GM21619 (cell line): ENCODE measurements at regions not wholly inside any gene's neighbourhood (a gene's known extent, or its start where the extent isn't known, plus 50 kb on each side); places are given as distances from the start of the nearest gene placed in this dataset.
A peak's percentile ranks its signal among the peaks of the same experiment; 100 is the strongest.
"Not testable (repeated sequence)": the region's sequence is repeated elsewhere in the genome, so short reads cannot be mapped to it uniquely, and the experiment has no call there.

Experiments
- ATAC-seq: cut with Tn5 transposase; IDR thresholded peaks from one replicate; pipeline ENCODE4 v1.9.1; 2021; ENCODE audit not compliant: unreplicated experiment

- not testable (repeated sequence) for ATAC-seq
These were observed 64.5 kb downstream of the SLC30A10 start for GRCh38 chr1:219863816-219864215.

- ATAC-seq: no peak
These were observed 66.0 kb downstream of the SLC30A10 start for GRCh38 chr1:219862366-219862765.

GRCh38 chr1:219858980-219859379 lies 69.4 kb downstream of the SLC30A10 start:
- ATAC-seq: no peak

- no peak for ATAC-seq
These were observed 81.0 kb downstream of the SLC30A10 start for GRCh38 chr1:219847215-219847855.

GRCh38 chr1:219839595-219839994 lies 88.8 kb downstream of the SLC30A10 start:
- ATAC-seq: not testable (repeated sequence)

- no peak for ATAC-seq
These were observed 90.4 kb downstream of the SLC30A10 start for GRCh38 chr1:219837994-219838294.

GRCh38 chr1:219837274-219837993 lies 90.9 kb downstream of the SLC30A10 start:
- peak; percentile 56 for ATAC-seq

GRCh38 chr1:219834314-219834917 lies 93.9 kb downstream of the SLC30A10 start:
- ATAC-seq: no peak

GRCh38 chr1:219833214-219833815 lies 95.0 kb downstream of the SLC30A10 start:
- no peak for ATAC-seq

- no peak for ATAC-seq
These were observed 102.1 kb downstream of the SLC30A10 start for GRCh38 chr1:219826290-219826689.

- ATAC-seq: no peak
These were observed 103.0 kb downstream of the SLC30A10 start for GRCh38 chr1:219825355-219825754.

GRCh38 chr1:219824338-219824737 lies 104.0 kb downstream of the SLC30A10 start:
- no peak for ATAC-seq

- no peak for ATAC-seq
These were observed 107.8 kb downstream of the SLC30A10 start for GRCh38 chr1:219820551-219820950.

GRCh38 chr1:219817914-219818313 lies 110.4 kb downstream of the SLC30A10 start:
- ATAC-seq: no peak

GRCh38 chr1:219813294-219813693 lies 115.1 kb downstream of the SLC30A10 start:
- no peak for ATAC-seq

- peak; percentile 99 for ATAC-seq
These were observed 115.7 kb downstream of the SLC30A10 start for GRCh38 chr1:219812491-219813203.

GRCh38 chr1:219812086-219812485 lies 116.3 kb downstream of the SLC30A10 start:
- ATAC-seq: no peak

GRCh38 chr1:219810451-219810850 lies 117.9 kb downstream of the SLC30A10 start:
- ATAC-seq: no peak

- no peak for ATAC-seq
These were observed 119.6 kb downstream of the SLC30A10 start for GRCh38 chr1:219808790-219809189.

GRCh38 chr1:219806642-219807041 lies 121.7 kb downstream of the SLC30A10 start:
- ATAC-seq: no peak

- ATAC-seq: no peak
These were observed 122.3 kb downstream of the SLC30A10 start for GRCh38 chr1:219806020-219806419.
